CD4-positive, alpha-beta memory T cell (primary cell): ENCODE measurements at regions not wholly inside any gene's neighbourhood (a gene's known extent, or its start where the extent isn't known, plus 50 kb on each side); places are given as distances from the start of the nearest gene placed in this dataset.

Experiments used
- CTCF ChIA-PET: fragments of 350-600 bp; sonication (Branson Sonifier 250); formaldehyde crosslinking; loops from one replicate; lab custom pipeline; 2021; ENCODE audit warnings: inconsistent platforms; ENCODE audit not compliant: partially characterized antibody; lab: Charles Lee
- POLR2A ChIA-PET: fragments of 350-600 bp; sonication (Branson Sonifier 250); formaldehyde crosslinking; loops from one replicate; lab custom pipeline; 2021; ENCODE audit not compliant: partially characterized antibody; lab: Charles Lee
- DNase-seq, 5 donors: peaks; one replicate each; pipeline versions ENCODE4 v3.0.0 to v3.0.0-alpha.2; 2020 to 2022; ENCODE audit warnings: mixed read lengths in 1 of 5
- H3K27ac ChIP-seq: one replicate; pipeline ENCODE4 v1.7.0; 2013; ENCODE audit warnings: low read depth, low read length
- H3K27me3 ChIP-seq: 2 replicates; pipeline ENCODE4 v1.7.0; 2013; ENCODE audit warnings: mild to moderate bottlenecking, low read length, moderate library complexity; ENCODE audit not compliant: insufficient read depth
- H3K36me3 ChIP-seq: 2 replicates; pipeline ENCODE4 v1.7.0; 2013; ENCODE audit warnings: mild to moderate bottlenecking, low read length, moderate library complexity; ENCODE audit not compliant: insufficient read depth
- H3K4me1 ChIP-seq: 2 replicates; pipeline ENCODE4 v1.7.0; 2013; ENCODE audit warnings: mild to moderate bottlenecking, low read length, moderate library complexity; ENCODE audit not compliant: insufficient read depth
- H3K4me3 ChIP-seq, 2 donors: one replicate each; pipeline ENCODE4 v1.7.0; 2013; ENCODE audit warnings: low read length in 2 of 2, mild to moderate bottlenecking in 1 of 2
- H3K9me3 ChIP-seq, 2 donors: one replicate each; pipeline ENCODE4 v1.7.0; 2013; ENCODE audit warnings: low read length in 2 of 2, control low read depth in 1 of 2; ENCODE audit not compliant: control insufficient read depth in 1 of 2
- H3K27ac Mint-ChIP-seq, 7 donors: one replicate each; pipeline ENCODE4 v1.8.0; 2020 to 2021; ENCODE audit warnings: mixed read lengths in 7 of 7, mild to moderate bottlenecking in 6 of 7, inconsistent platforms in 3 of 7, moderate library complexity in 3 of 7
- H3K27me3 Mint-ChIP-seq, 2 donors: one replicate each; pipeline ENCODE4 v1.8.0; 2020 to 2021; ENCODE audit warnings: mixed read lengths in 2 of 2
- H3K36me3 Mint-ChIP-seq, 2 donors: one replicate each; pipeline ENCODE4 v1.8.0; 2020 to 2021; ENCODE audit warnings: mixed read lengths in 2 of 2, inconsistent platforms in 1 of 2, mild to moderate bottlenecking in 1 of 2
- H3K4me1 Mint-ChIP-seq, 4 donors: one replicate each; pipeline ENCODE4 v1.8.0; 2020 to 2021; ENCODE audit warnings: mixed read lengths in 4 of 4, mild to moderate bottlenecking in 1 of 4
- H3K4me3 Mint-ChIP-seq, 8 donors: one replicate each; pipeline ENCODE4 v1.8.0; 2020 to 2021; ENCODE audit warnings: mixed read lengths in 8 of 8, mild to moderate bottlenecking in 7 of 8, moderate library complexity in 6 of 8, inconsistent platforms in 3 of 8
- H3K9me3 Mint-ChIP-seq, 8 donors: one replicate each; pipeline ENCODE4 v1.8.0; 2020 to 2021; ENCODE audit warnings: mixed read lengths in 8 of 8, mild to moderate bottlenecking in 5 of 8, inconsistent platforms in 3 of 8, moderate library complexity in 1 of 8
- intact Hi-C: fragments of 100-400 bp; cut with micrococcal nuclease; formaldehyde crosslinking; loops from one replicate; pipeline ENCODE4 v1.15.1; 2023

DNA sequence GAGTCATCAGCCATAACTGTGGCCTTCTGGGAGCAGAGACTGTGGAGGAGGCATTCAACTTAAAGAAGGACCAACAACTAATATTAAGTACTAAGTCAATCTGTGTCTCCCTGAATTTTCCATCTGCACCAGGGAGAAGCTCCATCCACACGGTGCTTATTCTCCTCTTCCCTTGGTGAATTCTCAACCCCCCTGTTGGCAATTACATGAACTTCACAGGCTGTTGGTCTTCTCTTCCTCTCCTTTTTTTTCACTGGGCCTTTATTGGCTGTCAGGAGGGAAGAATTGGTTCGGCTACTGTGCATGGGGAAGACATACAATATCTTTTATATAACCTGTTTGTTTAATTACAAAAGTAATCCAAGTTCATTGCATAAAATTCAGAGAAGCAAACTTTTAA, 152.8 kb upstream of the IRX6 start:
- Mint-ChIP-seq H3K36me3 (peaks cover 0 to 2% of the 10 kb centered on the region in 2 donors), H3K27ac (no peak overlapping the region), H3K9me3 (peaks cover 0 to 2% (median 0%) of the 10 kb centered on the region in 8 donors), H3K27me3 (peaks cover 3% of the 10 kb centered on the region in 2 donors), H3K4me3 (no peak overlapping the region), H3K4me1 (no peaks in the 10 kb centered on the region)
- no peaks in the 10 kb centered on the region for H3K36me3 ChIP-seq
- POLR2A ChIA-PET, result no interaction called here
- H3K4me1 ChIP-seq, result no peaks in the 10 kb centered on the region
- intact Hi-C loops, result no loop called here
- CTCF ChIA-PET, result no interaction called here
- no peaks in the 10 kb centered on the region for H3K27me3 ChIP-seq
- no peak overlapping the region for H3K27ac ChIP-seq
- H3K9me3 ChIP-seq, result no peaks in the 10 kb centered on the region
- DNase-seq, result no peak
- no peak overlapping the region for H3K4me3 ChIP-seq

DNA sequence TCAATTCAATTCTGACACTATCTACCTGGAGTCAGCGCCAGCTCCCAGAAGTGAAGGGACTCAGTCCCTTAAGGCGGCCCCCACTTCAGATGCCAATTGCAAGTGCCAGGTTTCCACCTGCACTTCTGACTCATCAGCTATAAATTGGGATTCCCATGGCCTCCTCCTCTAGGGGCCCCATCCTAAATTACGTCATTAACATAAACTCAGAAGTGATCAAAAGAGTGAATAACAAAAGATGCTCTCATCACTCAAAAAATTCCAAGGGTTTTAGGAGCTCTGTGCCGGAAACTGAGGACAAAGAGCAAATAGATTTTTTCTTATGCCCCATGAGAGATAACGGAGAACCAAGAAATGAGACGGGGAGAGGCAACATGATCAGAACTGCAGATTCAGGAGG, 148.6 kb upstream of the IRX6 start:
- H3K4me3 Mint-ChIP-seq, result no peak overlapping the region
- H3K36me3 Mint-ChIP-seq, result peaks cover 0 to 2% of the 10 kb centered on the region in 2 donors
- intact Hi-C loops, result no loop called here
- no peak for DNase-seq
- H3K27me3 ChIP-seq, result no peaks in the 10 kb centered on the region
- no peaks in the 10 kb centered on the region for H3K4me1 Mint-ChIP-seq
- ChIA-PET CTCF (no interaction called here), POLR2A (no interaction called here)
- no peak overlapping the region for H3K4me3 ChIP-seq
- H3K9me3 ChIP-seq, result no peaks in the 10 kb centered on the region
- peaks cover 3% of the 10 kb centered on the region in 2 donors for H3K27me3 Mint-ChIP-seq
- no peaks in the 10 kb centered on the region for H3K4me1 ChIP-seq
- no peak overlapping the region for H3K27ac Mint-ChIP-seq
- H3K27ac ChIP-seq, result no peak overlapping the region
- H3K9me3 Mint-ChIP-seq, result peaks cover 0 to 2% (median 0%) of the 10 kb centered on the region in 8 donors
- H3K36me3 ChIP-seq, result no peaks in the 10 kb centered on the region

DNA sequence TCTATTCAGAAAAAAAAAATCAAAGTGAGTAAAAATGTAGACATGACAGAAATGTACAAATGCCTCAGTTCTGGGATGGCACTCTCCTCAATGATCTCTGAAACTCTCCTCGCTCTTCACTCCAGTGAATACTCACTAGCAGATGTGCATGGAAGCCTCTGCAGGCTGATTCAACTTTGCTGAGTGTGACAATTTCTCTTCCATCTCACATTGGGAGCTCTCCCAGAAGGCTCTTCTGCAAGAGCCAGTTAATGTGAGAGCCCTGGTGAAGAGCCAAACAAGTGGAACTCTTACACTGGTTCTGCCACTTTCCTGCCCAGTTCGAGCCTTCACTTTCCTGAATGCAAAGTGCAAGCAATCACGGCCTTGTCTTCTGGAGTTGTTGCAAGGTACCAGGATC, 147.1 kb upstream of the IRX6 start:
- no peaks in the 10 kb centered on the region for H3K36me3 ChIP-seq
- intact Hi-C loops, result no loop called here
- H3K4me1 ChIP-seq, result no peaks in the 10 kb centered on the region
- H3K27ac Mint-ChIP-seq, result no peak overlapping the region
- H3K27ac ChIP-seq, result no peak overlapping the region
- H3K9me3 Mint-ChIP-seq, result peaks cover 0 to 3% (median 0%) of the 10 kb centered on the region in 8 donors
- no peak overlapping the region for H3K4me3 ChIP-seq
- POLR2A ChIA-PET, result no interaction called here
- H3K27me3 Mint-ChIP-seq, result peaks cover 3% of the 10 kb centered on the region in 2 donors
- no peaks in the 10 kb centered on the region for H3K9me3 ChIP-seq
- CTCF ChIA-PET, result no interaction called here
- H3K4me1 Mint-ChIP-seq, result no peaks in the 10 kb centered on the region
- DNase-seq, result no peak
- H3K27me3 ChIP-seq, result no peaks in the 10 kb centered on the region
- no peak overlapping the region for H3K4me3 Mint-ChIP-seq
- peaks cover 0 to 2% of the 10 kb centered on the region in 2 donors for H3K36me3 Mint-ChIP-seq

DNA sequence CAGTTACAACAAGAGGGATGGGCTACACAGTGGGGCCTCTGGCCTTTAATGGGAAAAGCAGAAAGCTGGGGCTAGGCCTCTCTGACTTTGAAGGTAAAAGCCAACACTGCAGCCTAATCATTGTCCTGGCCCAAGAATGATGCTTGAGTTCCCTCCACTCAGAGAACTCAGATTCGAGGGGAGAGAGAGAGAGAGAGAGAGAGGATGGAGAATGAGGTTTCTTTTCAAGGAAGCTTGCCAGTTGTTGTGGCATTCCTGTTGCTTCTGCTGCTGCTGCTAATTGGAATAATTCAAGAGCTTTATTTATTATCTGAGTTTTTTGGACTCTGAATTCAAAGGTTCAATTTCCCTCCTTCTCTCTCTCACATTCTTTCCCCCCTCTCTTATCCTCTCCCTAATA, 144.6 kb upstream of the IRX6 start:
- H3K27ac Mint-ChIP-seq, result no peak overlapping the region
- Histone ChIP-seq H3K27ac (no peak overlapping the region), H3K9me3 (no peaks in the 10 kb centered on the region), H3K4me3 (no peak overlapping the region), H3K4me1 (no peaks in the 10 kb centered on the region), H3K27me3 (no peaks in the 10 kb centered on the region), H3K36me3 (no peaks in the 10 kb centered on the region)
- H3K4me1 Mint-ChIP-seq, result no peaks in the 10 kb centered on the region
- H3K27me3 Mint-ChIP-seq, result peaks cover 2 to 5% of the 10 kb centered on the region in 2 donors
- intact Hi-C loops, result no loop called here
- DNase-seq, result no peak
- H3K4me3 Mint-ChIP-seq, result no peak overlapping the region
- CTCF ChIA-PET, result no interaction called here
- peaks cover 0 to 3% (median 0%) of the 10 kb centered on the region in 8 donors for H3K9me3 Mint-ChIP-seq
- POLR2A ChIA-PET, result no interaction called here
- no peaks in the 10 kb centered on the region for H3K36me3 Mint-ChIP-seq

- no peak overlapping the region for H3K4me3 Mint-ChIP-seq
- peaks cover 2 to 6% of the 10 kb centered on the region in 2 donors for H3K27me3 Mint-ChIP-seq
- H3K9me3 Mint-ChIP-seq, result peaks cover 0 to 3% (median 0%) of the 10 kb centered on the region in 8 donors
- no peaks in the 10 kb centered on the region for H3K27me3 ChIP-seq
- H3K36me3 Mint-ChIP-seq, result no peaks in the 10 kb centered on the region
- no peaks in the 10 kb centered on the region for H3K9me3 ChIP-seq
- no peaks in the 10 kb centered on the region for H3K4me1 ChIP-seq
- H3K4me1 Mint-ChIP-seq, result no peaks in the 10 kb centered on the region
- no peaks in the 10 kb centered on the region for H3K36me3 ChIP-seq
- no peak overlapping the region for H3K27ac ChIP-seq
- no peak overlapping the region for H3K27ac Mint-ChIP-seq
- CTCF ChIA-PET, result no interaction called here
- POLR2A ChIA-PET, result no interaction called here
- no peak for DNase-seq
- intact Hi-C loops, result no loop called here
- H3K4me3 ChIP-seq, result no peak overlapping the region
Measured at GRCh38 chr16:55179852-55180585, 144.0 kb upstream of the IRX6 start.

GRCh38 chr16:55184052-55184451, 140.0 kb upstream of the IRX6 start:
- H3K4me1 Mint-ChIP-seq, result no peaks in the 10 kb centered on the region
- intact Hi-C loops, result no loop called here
- POLR2A ChIA-PET, result no interaction called here

GRCh38 chr16:55184619-55185018, 139.4 kb upstream of the IRX6 start:
- DNase-seq, result no peak
- Histone ChIP-seq H3K27ac (no peak overlapping the region), H3K9me3 (no peaks in the 10 kb centered on the region), H3K4me3 (no peak overlapping the region), H3K4me1 (no peaks in the 10 kb centered on the region), H3K36me3 (no peaks in the 10 kb centered on the region), H3K27me3 (no peaks in the 10 kb centered on the region)
- Mint-ChIP-seq H3K4me3 (no peak overlapping the region), H3K36me3 (no peaks in the 10 kb centered on the region), H3K4me1 (no peaks in the 10 kb centered on the region), H3K27ac (no peak overlapping the region), H3K27me3 (peaks cover 2 to 6% of the 10 kb centered on the region in 2 donors), H3K9me3 (peaks cover 0 to 3% (median 0%) of the 10 kb centered on the region in 8 donors)
- ChIA-PET CTCF (no interaction called here), POLR2A (no interaction called here)
- intact Hi-C loops, result no loop called here

More at GRCh38 chr16:55184052-55184451, 140.0 kb upstream of the IRX6 start:
- no peaks in the 10 kb centered on the region for H3K36me3 Mint-ChIP-seq
- no peaks in the 10 kb centered on the region for H3K4me1 ChIP-seq
- no peak overlapping the region for H3K27ac ChIP-seq
- H3K36me3 ChIP-seq, result no peaks in the 10 kb centered on the region
- H3K27me3 Mint-ChIP-seq, result peaks cover 2 to 6% of the 10 kb centered on the region in 2 donors
- H3K9me3 ChIP-seq, result no peaks in the 10 kb centered on the region
- CTCF ChIA-PET, result no interaction called here
- DNase-seq, result no peak
- H3K27ac Mint-ChIP-seq, result no peak overlapping the region
- no peaks in the 10 kb centered on the region for H3K27me3 ChIP-seq
- peaks cover 0 to 3% (median 0%) of the 10 kb centered on the region in 8 donors for H3K9me3 Mint-ChIP-seq
- no peak overlapping the region for H3K4me3 ChIP-seq
- H3K4me3 Mint-ChIP-seq, result no peak overlapping the region
